ENCODE measurements at regions not wholly inside any gene's neighbourhood (a gene's known extent, or its start where the extent isn't known, plus 50 kb on each side); places are given as distances from the start of the nearest gene placed in this dataset.

DNA sequence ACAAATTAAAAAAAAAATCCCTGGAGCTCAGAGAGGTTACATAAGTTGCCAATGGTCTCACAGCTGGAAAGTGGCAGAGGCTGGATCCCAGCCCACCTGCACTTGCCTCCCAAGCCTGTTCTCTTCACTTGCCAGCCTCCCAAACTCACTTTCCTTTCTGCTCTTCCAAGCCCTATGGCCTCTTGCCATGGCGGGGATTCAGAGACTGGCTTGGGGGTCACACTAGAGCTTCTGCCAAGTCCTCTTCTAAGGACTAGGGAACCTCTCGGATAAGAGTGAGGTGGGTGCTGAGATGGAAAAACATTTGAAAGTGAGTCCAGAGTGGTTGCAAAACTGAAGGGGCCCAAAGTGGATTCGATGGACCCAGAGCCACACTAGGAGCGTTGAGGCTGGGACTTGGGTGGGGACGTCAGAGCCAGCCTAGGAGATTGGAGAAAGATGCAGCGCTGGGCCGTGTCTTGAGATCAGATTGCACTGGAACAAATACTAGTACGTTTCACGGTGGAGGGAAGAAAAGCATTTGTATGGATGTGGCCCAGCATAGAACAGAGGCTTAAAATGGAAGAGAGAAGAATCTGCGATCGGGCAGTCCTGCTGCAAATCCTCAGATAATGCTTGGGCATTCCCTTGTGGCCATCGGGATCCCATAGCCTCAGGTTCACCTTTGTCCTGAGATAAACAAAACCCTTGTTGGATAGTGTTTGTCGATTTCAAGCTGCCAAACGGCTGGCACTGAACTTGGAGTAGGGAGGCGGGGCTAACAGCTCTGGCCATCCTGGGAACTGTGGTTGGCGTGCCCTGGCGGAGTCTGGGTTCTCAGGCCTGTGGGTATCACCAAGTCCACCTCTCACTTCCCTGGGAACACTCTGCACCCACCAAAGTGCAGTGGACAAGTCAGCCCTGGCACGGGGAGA is 84.8 kb downstream of the ING1 start:
- TF ChIP-seq, protein P1, sequence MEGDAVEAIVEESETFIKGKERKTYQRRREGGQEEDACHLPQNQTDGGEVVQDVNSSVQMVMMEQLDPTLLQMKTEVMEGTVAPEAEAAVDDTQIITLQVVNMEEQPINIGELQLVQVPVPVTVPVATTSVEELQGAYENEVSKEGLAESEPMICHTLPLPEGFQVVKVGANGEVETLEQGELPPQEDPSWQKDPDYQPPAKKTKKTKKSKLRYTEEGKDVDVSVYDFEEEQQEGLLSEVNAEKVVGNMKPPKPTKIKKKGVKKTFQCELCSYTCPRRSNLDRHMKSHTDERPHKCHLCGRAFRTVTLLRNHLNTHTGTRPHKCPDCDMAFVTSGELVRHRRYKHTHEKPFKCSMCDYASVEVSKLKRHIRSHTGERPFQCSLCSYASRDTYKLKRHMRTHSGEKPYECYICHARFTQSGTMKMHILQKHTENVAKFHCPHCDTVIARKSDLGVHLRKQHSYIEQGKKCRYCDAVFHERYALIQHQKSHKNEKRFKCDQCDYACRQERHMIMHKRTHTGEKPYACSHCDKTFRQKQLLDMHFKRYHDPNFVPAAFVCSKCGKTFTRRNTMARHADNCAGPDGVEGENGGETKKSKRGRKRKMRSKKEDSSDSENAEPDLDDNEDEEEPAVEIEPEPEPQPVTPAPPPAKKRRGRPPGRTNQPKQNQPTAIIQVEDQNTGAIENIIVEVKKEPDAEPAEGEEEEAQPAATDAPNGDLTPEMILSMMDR (optimal IDR thresholded peaks at IDR 0.05 in 1 of 3, IDR thresholded peaks at IDR 0.05 in 1 of 3, conservative IDR thresholded peaks at IDR 0.05 in 1 of 3; ENCODE audit: extremely low read depth in 1 of 3, insufficient read depth in 2 of 3, low read length in 3 of 3), result no peak
- TF ChIP-seq EZH2 (IDR thresholded peaks at IDR 0.05; ENCODE audit: low read length), result no peak
- Histone ChIP-seq H3K9ac (ENCODE audit: control insufficient read depth, extremely low read depth, insufficient read depth, low read length) (no peak overlapping the region), H3K4me3 (ENCODE audit: control insufficient read depth in 2 of 3, extremely low read depth in 1 of 3, insufficient read depth in 2 of 3, low read depth in 1 of 3, low read length in 3 of 3) (no peak overlapping the region), H3K4me1 (ENCODE audit: control insufficient read depth, extremely low read depth, insufficient read depth, low read length) (no peaks in the 10 kb centered on the region), H3K36me3 (ENCODE audit: control insufficient read depth in 2 of 2, extremely low read depth in 1 of 2, insufficient read depth in 2 of 2, low read length in 2 of 2) (no peaks in the 10 kb centered on the region), H3K4me2 (ENCODE audit: control insufficient read depth, extremely low read depth, insufficient read depth, low read depth, low read length) (no peak overlapping the region), H4K20me1 (ENCODE audit: control insufficient read depth, extremely low read depth, insufficient read depth, low read length) (no peaks in the 10 kb centered on the region), H3K27ac (ENCODE audit: control insufficient read depth, insufficient read depth, low read length) (no peak overlapping the region), H3K79me2 (ENCODE audit: control insufficient read depth, insufficient read depth, low read length) (no peaks in the 10 kb centered on the region), H3K9me3 (ENCODE audit: control insufficient read depth, low read depth, low read length) (peaks cover 7% of the 10 kb centered on the region), H3K9me1 (ENCODE audit: control insufficient read depth, extremely low read depth, insufficient read depth, low read length) (no peaks in the 10 kb centered on the region), H2AFZ (ENCODE audit: control insufficient read depth, low read length) (no peak overlapping the region), H3K27me3 (ENCODE audit: control insufficient read depth, extremely low read depth, insufficient read depth, low read length) (peaks cover 19% of the 10 kb centered on the region)
- FAIRE-seq (no peak), DNase-seq (ENCODE audit: low read depth, low spot score) (no peak)
- dilution Hi-C loops (cut with MboI; ENCODE audit: extremely low pct_ligation_motif_present, low sequenced_read_pairs), result no loop called here

DNA sequence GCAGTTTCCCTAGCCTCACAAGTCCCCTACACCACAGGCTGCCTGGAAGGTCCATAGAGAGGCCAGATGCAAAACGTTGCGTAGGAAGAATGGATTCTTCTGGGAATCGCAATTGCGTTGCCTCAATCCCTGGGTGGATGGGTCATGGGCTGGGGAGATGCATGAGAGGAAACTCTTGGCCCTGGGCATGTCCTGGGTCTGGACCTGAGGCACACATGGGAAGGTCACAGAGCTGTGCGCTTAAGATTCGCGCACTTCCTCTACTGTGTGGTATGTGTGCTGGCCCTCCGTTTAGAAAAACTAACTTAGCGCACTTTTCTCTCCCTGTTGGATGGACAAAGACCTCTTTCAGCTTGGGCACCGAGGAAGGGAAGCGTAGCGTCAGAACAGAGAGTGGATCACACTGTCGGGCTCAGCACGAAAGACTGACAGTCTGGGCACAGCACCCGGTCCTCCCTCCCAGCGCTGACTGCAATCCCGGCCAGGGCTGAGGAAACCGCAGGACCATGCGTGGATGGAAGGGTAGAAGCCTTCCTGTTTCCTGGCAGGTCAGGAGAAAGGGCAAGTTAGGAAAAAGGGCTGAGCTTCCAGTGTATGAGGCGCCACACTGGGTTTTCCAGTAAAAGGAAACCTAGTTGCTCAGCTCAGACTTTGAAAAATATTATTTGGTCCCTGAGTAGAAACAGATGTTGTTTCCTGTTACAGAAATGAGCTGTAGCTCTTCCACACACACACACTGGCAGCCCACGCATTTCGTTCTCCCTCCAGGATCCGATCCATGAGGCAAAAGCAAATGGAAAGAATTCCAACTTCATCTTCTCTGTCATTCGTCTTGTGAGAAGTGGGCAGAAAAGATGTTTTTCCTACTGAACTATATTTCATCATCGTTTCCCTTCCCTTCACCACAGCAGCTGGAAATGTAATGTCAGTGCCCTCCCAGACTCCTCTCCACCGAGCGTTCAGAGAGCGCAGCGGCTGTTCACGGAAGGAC is 86.0 kb downstream of the ING1 start:
- Histone ChIP-seq H3K27ac (ENCODE audit: control insufficient read depth, insufficient read depth, low read length) (no peak overlapping the region), H2AFZ (ENCODE audit: control insufficient read depth, low read length) (no peak overlapping the region)

More for the DNA sequence above, 86.0 kb downstream of the ING1 start:
- no peaks in the 10 kb centered on the region for H3K9me1 ChIP-seq (ENCODE audit: control insufficient read depth, extremely low read depth, insufficient read depth, low read length)
- H3K4me3 ChIP-seq (ENCODE audit: control insufficient read depth in 2 of 3, extremely low read depth in 1 of 3, insufficient read depth in 2 of 3, low read depth in 1 of 3, low read length in 3 of 3), result no peak overlapping the region
- no peak for DNase-seq (ENCODE audit: low read depth, low spot score)
- no peaks in the 10 kb centered on the region for H3K4me1 ChIP-seq (ENCODE audit: control insufficient read depth, extremely low read depth, insufficient read depth, low read length)
- H4K20me1 ChIP-seq (ENCODE audit: control insufficient read depth, extremely low read depth, insufficient read depth, low read length), result no peaks in the 10 kb centered on the region
- H3K9me3 ChIP-seq (ENCODE audit: control insufficient read depth, low read depth, low read length), result no peaks in the 10 kb centered on the region
- TF ChIP-seq, protein P1 (optimal IDR thresholded peaks at IDR 0.05 in 1 of 3, IDR thresholded peaks at IDR 0.05 in 1 of 3, conservative IDR thresholded peaks at IDR 0.05 in 1 of 3; ENCODE audit: extremely low read depth in 1 of 3, insufficient read depth in 2 of 3, low read length in 3 of 3), result no peak
- TF ChIP-seq EZH2 (IDR thresholded peaks at IDR 0.05; ENCODE audit: low read length), result no peak
- H3K4me2 ChIP-seq (ENCODE audit: control insufficient read depth, extremely low read depth, insufficient read depth, low read depth, low read length), result no peak overlapping the region
- no peak for FAIRE-seq
- peaks cover 19% of the 10 kb centered on the region for H3K27me3 ChIP-seq (ENCODE audit: control insufficient read depth, extremely low read depth, insufficient read depth, low read length)
- H3K79me2 ChIP-seq (ENCODE audit: control insufficient read depth, insufficient read depth, low read length), result no peaks in the 10 kb centered on the region
- no peaks in the 10 kb centered on the region for H3K36me3 ChIP-seq (ENCODE audit: control insufficient read depth in 2 of 2, extremely low read depth in 1 of 2, insufficient read depth in 2 of 2, low read length in 2 of 2)
- H3K9ac ChIP-seq (ENCODE audit: control insufficient read depth, extremely low read depth, insufficient read depth, low read length), result no peak overlapping the region
- dilution Hi-C loops (cut with MboI; ENCODE audit: extremely low pct_ligation_motif_present, low sequenced_read_pairs), result no loop called here
